ENCODE measurements at regions not wholly inside any gene's neighbourhood (a gene's known extent, or its start where the extent isn't known, plus 50 kb on each side); places are given as distances from the start of the nearest gene placed in this dataset.

GRCh38 chr20:21836346-21836745, 130.9 kb downstream of the PAX1 start:
- TF ChIP-seq, protein P1, sequence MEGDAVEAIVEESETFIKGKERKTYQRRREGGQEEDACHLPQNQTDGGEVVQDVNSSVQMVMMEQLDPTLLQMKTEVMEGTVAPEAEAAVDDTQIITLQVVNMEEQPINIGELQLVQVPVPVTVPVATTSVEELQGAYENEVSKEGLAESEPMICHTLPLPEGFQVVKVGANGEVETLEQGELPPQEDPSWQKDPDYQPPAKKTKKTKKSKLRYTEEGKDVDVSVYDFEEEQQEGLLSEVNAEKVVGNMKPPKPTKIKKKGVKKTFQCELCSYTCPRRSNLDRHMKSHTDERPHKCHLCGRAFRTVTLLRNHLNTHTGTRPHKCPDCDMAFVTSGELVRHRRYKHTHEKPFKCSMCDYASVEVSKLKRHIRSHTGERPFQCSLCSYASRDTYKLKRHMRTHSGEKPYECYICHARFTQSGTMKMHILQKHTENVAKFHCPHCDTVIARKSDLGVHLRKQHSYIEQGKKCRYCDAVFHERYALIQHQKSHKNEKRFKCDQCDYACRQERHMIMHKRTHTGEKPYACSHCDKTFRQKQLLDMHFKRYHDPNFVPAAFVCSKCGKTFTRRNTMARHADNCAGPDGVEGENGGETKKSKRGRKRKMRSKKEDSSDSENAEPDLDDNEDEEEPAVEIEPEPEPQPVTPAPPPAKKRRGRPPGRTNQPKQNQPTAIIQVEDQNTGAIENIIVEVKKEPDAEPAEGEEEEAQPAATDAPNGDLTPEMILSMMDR (IDR thresholded peaks at IDR 0.05; ENCODE audit: low read depth, low read length, poor library complexity, severe bottlenecking) = no peak
- TF ChIP-seq EZH2phosphoT487 (IDR thresholded peaks at IDR 0.05; ENCODE audit: borderline replicate concordance, low read length) = no peak

Measured in DOHH2 (cell line).